ENCODE measurements at regions not wholly inside any gene's neighbourhood (a gene's known extent, or its start where the extent isn't known, plus 50 kb on each side); places are given as distances from the start of the nearest gene placed in this dataset.
A peak's percentile ranks its signal among the peaks of the same experiment; 100 is the strongest.
"Not testable (repeated sequence)": the region's sequence is repeated elsewhere in the genome, so short reads cannot be mapped to it uniquely, and the experiment has no call there.

DNA sequence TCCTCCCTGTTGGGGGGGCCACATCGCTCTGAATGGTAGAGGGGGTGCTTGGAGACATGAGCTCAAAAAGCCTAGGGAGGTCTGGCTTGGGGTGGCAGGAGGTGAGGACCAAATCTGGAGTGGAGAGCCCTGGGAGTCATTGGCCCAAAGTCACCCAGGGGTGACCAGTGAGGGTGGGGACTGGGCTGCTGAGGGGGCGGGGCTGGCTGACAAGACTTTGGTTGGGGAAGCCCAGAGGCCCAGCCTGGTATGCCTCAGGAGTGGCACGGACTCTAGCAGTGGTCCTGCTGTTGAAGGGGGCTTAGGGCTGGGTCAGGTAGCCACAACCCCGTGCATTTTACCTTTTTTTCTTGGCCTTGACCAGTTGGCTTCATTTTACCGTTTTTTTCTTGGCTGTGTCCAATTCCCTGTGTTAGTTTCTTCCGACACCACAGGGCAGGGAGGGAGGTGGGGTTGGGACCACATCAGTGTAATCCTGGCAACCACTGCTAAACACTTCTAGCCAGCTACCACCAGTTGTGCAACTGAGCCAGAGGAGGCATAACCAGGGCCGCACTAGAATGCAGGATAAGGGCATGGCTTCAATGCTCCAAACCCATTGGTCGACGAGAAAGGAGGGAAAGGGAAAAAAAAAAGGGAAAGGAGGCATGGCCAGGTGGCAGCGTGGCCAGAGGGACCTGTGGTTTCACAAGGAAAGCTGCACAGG is 105.3 kb upstream of the C2CD4B start:
- FAIRE-seq (no peak), DNase-seq (ENCODE audit: insufficient read length, low spot score) (no peak)

DNA sequence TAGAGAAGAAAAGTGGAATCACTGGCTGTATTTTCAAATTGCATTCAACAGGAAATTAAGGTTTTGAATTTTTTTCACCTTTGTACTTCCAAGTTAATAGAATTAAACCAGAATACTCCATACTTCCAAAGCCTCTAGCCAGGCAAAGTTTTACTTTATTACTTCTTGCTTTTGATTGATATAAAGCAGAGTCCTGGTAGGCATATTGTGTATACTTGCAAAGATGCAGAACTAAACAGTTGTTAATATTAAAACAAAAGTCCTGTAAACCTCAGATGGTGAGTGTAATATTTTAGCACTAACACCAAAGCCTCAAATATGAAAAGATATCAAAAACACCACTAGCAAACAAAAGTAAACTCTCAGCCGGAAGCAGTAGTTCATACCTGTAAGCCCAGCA is 107.2 kb upstream of the C2CD4B start:
- no peak for FAIRE-seq
- DNase-seq (ENCODE audit: insufficient read length, low spot score) = no peak

DNA sequence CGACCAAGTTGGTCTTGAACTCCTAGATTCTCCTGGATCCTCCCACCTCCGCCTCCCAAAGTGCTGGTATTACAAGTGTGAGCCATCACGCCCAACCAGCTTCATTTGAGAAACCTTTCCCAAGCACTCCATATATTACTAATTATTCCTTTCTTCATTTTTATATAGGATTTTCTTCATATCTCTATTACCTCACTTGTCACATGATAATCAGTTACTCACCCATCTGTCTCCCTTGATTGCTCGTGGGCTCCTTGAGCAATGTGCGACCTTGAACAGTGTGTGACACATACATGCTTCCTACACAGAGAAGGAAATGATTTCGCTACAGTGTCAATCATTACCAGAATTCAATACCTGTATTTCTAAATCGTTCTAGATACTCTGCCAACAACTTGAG is 110.7 kb upstream of the C2CD4B start:
- DNase-seq (ENCODE audit: insufficient read length, low spot score) (no peak), FAIRE-seq (no peak)

DNA sequence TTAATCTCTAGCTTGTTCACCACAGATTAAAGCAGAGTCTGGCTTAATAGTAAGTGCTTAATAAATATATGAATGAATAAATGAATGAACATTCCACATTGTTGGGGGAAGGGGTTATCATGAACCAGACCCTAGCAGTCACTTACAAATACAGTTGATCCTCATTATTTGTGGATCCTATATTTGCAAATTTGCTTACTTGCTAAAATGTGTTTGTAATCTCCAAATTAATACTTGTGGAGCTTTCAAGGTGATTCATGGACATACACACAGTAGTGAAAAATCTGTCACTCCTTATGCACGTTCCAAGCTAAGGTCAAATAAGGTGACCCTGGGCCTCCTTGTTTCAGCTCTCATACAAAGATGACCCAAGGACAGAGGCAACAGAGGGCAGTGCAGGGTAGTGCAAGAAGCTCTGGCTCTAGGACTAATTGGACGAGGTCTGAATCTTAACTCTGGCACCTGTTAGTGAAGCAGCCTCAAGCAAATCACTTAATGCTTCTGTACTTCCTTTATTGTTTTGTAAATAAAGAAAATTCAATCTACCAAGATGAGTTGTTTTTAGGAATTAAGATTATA is 112.8 kb upstream of the C2CD4B start:
- DNase-seq (ENCODE audit: insufficient read length, low spot score) = no peak
- no peak for FAIRE-seq

DNA sequence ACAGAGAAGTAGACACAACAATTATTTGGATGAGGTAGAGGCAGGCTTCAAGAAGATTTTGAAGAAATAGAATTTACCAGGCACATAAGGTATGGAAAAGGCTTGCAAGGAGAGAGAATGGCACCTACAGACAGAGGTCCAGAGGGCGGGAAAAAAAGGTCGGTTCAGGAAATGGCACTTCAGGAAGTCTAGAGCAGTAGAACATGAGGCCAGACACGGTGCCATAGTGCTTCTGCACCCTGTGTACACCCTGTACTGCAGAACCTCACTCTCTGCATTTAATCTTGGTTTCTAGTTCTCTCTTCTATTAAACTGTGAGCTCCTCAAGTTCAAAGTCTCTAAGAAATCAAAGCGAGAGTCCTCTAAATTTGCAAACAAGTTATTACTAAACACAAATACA is 113.4 kb upstream of the C2CD4B start:
- DNase-seq (ENCODE audit: insufficient read length, low spot score) = no peak
- no peak for FAIRE-seq

DNA sequence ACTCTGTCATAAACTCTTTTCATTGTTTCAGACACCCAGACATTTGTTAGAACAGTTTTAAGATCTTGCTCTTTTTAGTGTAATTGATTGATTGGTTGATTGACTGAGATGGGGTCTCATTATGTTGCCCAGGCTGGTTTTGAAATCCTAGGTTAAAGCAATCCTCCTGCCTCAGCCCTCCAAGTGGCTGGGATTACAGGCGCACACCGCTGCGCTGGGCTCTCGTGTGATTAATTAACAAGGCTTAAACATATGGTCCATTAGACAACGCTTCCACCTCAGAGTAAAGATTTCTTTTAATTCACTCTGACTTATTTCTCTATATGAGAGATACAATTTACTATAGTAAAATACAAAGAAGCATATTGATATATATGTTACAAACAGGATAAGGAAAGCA is 114.0 kb upstream of the C2CD4B start:
- no peak for FAIRE-seq

DNA sequence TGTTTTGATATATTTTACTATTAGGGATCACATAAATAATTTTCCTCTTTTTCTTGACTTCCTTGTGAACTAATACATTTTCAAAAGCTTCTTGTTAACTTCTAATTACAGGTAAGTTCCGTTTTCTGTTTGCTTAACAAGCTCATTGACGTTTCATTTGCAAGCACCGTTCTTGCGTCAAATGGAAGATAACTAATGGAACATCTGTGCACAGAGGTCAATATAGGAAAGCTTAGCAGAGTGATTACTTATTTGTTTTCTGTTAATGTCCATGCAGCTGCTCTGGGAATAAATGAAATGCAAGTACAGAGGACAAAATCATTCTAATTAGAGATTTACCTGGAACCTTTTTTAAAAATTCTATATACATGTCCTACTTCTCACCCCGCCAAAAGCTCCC is 115.5 kb upstream of the C2CD4B start:
- DNase-seq (ENCODE audit: insufficient read length, low spot score) = no peak
- FAIRE-seq = no peak

More for the DNA sequence above, 114.0 kb upstream of the C2CD4B start:
- no peak for DNase-seq (ENCODE audit: insufficient read length, low spot score)

DNA sequence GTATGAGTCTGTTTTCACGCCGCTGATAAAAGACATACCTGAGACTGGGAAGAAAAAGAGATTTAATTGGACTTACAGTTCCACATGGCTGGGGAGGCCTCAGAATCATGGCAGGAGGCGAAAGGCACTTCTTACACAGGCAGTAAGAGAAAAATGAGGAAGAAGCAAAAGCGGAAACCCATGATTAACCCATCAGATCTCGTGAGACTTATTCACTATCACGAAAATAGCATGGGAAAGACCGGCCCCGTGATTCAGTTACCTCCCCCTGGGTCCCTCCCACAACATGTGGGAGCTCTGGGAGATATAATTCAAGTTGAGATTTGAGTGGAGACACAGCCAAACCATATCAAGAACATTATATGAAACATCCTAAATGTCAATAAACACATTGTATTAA is 116.7 kb upstream of the C2CD4B start:
- DNase-seq (ENCODE audit: insufficient read length, low spot score); FAIRE-seq: not testable (repeated sequence)

DNA sequence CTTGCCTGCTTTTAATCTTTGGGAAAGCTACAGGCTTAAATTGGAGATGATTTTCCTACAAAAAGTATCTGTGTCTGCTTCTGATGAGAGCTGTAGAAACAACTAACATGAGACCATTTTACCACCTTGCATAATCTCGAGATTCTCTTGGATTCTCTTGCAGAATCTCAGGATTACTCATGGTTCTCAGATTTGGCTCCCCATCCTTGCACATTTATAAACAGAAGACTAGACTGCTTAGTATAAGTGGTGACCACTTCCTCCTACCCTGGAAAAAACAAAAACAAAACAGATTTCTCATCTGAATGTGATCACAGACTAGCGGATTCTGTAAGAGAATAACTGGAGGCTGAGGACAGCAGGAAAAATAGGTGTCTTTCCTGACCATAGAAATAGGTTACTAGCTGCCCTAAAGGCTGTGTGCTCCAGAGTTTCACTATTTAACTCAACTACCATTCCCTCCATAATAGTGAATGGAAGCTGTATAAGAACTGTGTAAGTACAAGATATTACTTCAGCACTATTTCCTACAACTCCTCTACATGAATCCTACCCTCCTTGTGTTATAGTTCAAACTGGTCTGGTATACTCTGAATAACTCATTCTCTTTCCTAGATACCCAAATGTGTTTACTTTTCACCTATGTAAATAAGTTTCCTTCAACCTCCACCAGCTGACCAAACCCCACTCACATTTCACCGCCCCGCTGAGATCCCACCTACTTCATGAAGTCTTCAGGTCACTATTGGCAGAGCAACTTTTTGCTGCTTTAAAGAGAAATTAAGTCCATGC is 122.2 kb upstream of the C2CD4B start:
- no peak for DNase-seq (ENCODE audit: insufficient read length, low spot score)
- no peak for FAIRE-seq

DNA sequence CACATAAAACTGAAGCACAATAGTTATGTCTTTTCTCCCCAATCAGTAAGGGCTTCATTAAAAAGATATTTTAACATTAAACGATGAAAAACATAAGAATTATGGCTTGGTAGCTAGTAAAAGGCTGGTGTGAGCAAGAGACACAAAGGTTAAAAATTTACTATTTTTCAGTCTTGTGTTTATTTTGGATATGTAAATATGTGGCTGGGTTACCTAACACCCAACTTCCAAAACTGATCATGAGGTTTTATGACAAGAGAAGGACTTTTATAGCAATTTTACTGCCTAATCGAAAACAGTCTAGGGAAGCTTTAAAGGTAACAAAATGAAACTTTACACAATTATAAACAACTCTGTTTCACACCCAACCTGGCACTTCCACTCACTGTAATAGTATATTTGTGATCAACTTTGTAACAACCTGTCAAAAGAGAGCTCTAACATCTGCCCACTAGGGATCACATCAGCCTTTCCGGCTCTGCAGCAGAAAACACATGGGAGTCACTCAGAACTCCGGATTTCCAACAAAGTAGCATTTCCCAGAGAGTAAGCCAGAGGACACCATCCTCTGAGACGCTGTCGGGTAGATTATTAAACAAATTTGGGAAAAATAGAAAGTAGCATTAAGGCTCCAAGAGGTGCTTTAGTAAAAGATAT is 123.4 kb upstream of the C2CD4B start:
- DNase-seq (ENCODE audit: insufficient read length, low spot score) (no peak), FAIRE-seq (no peak)

DNA sequence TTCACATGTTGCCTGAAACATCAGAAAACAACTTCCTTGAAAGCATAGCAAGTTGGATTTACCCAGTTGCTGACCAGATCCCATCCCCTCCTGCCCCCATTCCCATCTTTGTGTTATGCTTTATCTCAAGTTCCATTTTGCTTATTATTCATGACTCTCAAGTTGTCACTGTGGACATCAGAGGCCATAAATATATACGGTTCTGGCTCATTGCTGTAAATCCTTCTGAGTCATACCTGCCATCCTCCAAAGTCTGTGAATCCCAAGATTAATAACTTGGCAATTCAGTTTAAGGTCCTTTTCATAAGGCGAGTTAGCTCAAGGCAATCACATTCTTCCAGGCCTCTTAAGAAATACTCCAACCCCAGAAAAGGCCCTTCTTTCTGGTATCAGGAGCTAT is 126.2 kb upstream of the C2CD4B start:
- DNase-seq (ENCODE audit: insufficient read length, low spot score) (no peak), FAIRE-seq (no peak)

DNA sequence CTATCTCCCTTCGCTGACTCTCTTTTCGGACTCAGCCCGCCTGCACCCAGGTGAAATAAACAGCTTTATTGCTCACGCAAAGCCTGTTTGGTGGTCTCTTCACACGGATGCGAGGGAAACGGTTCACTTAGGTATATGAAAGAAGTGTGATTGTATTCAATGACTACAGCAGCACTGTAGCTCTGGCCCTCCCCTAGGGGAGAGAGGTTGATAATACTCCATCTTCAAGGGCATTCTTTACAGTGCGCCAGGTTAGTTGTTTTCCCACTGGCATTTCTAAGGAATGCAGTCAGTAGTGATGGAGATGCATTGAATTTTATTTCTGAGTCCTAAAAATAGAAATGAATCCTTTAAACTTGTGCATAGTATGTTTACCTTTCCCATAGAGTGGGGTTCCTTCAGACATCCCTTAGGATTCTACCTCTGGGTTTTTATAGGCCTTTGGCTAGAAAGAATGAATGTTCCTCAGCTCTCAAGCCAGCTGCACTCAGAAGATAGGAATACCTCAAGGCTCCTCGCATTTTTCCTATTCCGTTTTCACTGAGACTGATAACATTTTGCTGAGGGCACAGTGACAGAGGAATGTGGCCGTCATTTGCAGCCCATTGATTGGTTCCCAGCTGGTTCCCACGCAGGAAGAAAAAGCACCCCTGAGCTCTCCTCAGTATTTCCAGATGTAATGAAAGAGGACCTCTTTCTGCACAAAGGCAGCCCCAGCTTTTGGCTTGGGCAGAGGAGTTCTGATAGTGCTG is 131.8 kb upstream of the C2CD4B start:
- FAIRE-seq = no peak
- no peak for DNase-seq (ENCODE audit: insufficient read length, low spot score)

DNA sequence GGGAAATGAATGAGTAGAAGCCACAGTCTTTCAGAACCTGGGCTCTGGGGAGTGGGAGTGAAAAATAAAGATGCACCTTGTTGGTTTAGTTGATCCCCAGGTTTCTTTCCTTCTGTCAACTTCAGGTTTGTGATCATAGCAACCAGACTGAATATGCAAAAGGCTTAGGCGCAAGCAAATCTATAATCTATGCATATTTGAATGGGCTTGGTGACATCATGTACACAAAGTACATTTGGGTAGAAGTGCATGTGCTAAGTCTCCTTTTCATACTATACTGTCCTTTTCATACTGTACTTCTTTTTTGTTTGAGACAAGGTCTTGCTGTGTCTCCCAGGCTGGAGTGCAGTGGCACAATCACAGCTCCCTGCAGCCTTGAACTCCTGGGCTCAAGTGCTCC is 132.4 kb upstream of the C2CD4B start:
- FAIRE-seq = no peak
- DNase-seq (ENCODE audit: insufficient read length, low spot score) = no peak

DNA sequence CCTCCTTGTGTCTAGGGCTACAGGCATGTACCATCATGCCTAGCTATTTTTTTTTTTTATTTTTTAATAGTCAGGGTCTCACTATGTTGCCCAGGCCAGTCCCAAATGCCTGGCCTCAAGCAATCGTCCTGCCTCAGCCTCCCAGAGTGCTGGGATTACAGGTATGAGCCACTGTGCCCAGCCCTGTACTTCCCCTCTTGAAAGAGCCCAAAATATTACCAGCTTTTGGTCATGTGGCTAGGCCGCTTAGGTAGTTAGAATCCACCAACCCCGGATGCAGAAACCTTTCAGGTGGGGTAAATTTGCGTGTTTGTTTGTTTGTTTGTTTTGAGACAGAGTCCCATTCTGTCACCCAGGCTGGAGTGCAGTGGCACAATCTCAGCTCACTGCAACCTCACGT is 132.8 kb upstream of the C2CD4B start:
- no peak for FAIRE-seq
- DNase-seq (ENCODE audit: insufficient read length, low spot score) = no peak

DNA sequence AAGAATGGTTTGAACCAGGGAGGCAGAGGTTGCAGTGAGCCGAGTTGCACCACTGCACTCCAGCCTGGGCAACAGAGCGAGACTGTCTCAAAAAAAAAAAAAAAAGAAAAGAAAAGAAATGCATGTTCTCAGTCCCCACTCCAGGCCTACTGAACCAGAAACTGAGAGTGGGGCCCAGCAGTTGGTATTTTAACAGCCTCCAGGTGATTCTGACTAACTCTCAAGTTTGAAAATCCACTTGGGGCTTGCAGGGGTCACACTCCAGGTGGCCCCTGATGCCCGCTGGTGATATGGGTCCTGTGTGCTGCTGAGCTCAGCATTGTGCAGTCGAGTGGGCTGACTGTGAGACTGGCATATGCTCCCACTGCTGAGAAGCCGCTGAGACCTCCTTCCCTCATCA is 133.7 kb upstream of the C2CD4B start:
- DNase-seq (ENCODE audit: insufficient read length, low spot score) (no peak), FAIRE-seq (no peak)

DNA sequence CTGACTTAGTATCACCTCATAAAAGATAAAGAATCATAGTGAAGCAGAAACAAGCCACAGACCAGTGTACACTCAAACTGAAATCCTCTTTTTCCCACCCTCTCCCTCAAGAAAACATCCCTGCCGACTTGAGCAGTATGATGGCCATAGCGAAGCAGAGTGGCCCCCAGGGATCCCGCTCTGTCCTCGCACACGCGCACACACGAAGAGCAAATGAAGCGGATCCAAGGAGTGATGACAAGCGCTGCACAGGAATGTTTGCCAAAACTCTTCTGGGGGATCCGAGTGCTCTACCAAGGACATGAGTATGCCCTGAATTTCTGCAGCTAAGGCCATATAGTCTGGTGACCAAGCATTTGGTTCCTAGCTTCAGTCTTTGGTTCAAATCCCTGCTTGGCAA is 134.5 kb upstream of the C2CD4B start:
- DNase-seq (ENCODE audit: insufficient read length, low spot score) (no peak), FAIRE-seq (no peak)

DNA sequence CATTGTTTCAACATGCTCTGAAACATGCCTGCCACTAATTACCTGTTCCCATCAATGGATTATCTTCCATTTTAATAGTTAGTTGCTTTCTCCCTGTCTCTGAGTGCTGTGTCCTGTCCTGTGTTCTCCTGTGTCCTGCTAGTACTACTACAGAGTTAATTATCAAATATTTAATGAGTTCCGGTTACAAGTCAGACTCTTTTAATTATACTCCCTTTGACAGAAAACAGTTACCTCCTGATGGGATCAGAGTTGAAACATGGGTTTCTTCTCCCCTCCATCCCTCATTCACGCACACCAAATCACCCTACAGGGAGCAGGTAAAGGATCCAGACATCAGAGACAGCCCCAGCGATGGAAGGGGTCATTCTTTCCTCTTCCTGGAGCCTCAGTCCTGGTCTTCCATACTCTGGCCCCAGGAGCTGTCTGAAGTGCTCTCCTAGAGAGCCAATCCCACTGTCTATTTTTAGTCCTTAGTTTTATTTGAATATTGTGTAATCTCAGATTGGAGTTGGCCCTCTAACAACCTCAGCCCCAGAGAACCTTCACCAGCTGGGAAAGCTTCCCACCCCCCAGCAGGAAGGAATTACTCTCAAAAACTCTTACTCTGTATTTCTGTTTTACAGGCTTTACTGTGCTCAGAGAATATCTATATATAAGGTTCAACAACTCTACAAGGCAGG is 137.0 kb upstream of the C2CD4B start:
- no peak for DNase-seq (ENCODE audit: insufficient read length, low spot score)

DNA sequence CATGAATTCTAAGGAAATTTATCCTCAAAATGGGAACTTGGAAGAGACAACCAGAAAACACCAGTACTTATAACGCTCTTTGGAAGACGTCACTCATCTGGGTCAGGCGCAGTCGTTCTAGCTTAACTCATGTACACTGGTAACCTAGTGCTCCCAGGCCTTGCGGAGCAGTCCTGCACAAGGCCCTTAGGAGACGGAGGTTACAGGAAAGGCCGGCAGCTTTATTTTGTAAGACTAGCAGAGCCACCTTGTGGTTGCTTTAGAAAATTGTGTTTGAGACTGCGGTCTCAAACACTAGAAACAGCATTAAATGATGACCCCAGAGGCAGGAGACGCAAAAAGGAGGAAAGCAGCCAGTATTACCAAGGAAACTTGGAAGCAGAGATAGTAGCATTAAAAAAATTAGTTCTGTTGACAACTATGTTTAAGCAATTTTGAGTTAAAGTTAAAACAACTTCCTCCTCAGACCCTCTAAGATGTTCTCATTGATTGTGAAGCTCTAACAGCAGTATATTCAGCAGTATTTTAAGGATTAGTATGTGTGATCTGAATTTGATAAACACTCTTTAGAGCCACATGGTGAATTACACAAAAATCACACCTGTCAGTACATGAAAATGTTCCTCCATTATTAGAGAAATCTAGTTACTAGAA is 141.9 kb upstream of the C2CD4B start:
- DNase-seq (ENCODE audit: insufficient read length, low spot score) (peak; percentile 28), FAIRE-seq (peak; percentile 59)

More for the DNA sequence above, 137.0 kb upstream of the C2CD4B start:
- no peak for FAIRE-seq

DNA sequence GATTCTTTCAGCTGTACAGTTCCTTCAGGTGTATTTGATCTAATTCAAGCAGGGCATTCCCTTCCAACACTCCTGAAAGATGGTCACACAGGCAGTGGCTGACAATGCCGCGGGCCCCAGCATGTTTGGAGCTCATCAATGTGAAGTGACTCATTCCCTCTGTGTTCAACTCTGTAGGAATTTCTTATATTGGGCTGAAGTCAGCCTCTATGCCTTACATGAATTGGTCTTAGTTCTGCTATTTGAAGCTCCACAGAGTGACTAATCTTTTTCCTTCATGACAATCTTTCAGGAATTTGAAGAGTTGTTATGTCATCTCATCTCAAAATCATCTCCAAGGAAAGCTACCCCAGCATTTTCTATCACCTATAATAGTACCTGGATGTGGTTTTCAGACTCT is 142.5 kb upstream of the C2CD4B start:
- FAIRE-seq (no peak), DNase-seq (ENCODE audit: insufficient read length, low spot score) (no peak)

Measured in GM19239 (cell line).